K562 (cell line): ENCODE measurements at regions not wholly inside any gene's neighbourhood (a gene's known extent, or its start where the extent isn't known, plus 50 kb on each side); places are given as distances from the start of the nearest gene placed in this dataset.

ENCODE experiments used
- E2F5 ChIP-seq: sonication (generic); formaldehyde crosslinking; IDR thresholded peaks from 2 replicates; pipeline ENCODE4 v1.8.0; 2022; ENCODE audit warnings: mild to moderate bottlenecking, missing genetic modification reagents
- HDGF ChIP-seq: fragments of 450-650 bp; IDR thresholded peaks from 2 replicates; pipeline ENCODE4 v1.6.1; 2016
- HMGXB4 ChIP-seq: sonication (generic); formaldehyde crosslinking; IDR thresholded peaks from 2 replicates; pipeline ENCODE4 v1.8.1; 2023; ENCODE audit warnings: mild to moderate bottlenecking, missing genetic modification reagents
- LARP7 ChIP-seq: fragments of 450-650 bp; IDR thresholded peaks from 2 replicates; pipeline ENCODE4 v1.6.1; 2016
- NRF1 ChIP-seq, 2 experiments: fragments of 450-650 bp; IDR thresholded peaks in 1 of 2; conservative IDR thresholded peaks in 1 of 2; 2 replicates each; pipeline ENCODE4 v1.6.1; 2014; ENCODE audit warnings: mild to moderate bottlenecking in 2 of 2
- NUFIP1 ChIP-seq: fragments of 450-650 bp; IDR thresholded peaks from 2 replicates; pipeline ENCODE4 v1.6.1; 2018; ENCODE audit not compliant: partially characterized antibody
- PYGO2 ChIP-seq: fragments of 450-650 bp; IDR thresholded peaks from 2 replicates; pipeline ENCODE4 v1.6.1; 2016; ENCODE audit warnings: mild to moderate bottlenecking, missing genetic modification characterization, moderate library complexity, missing compliant biosample characterization
- RBM22 ChIP-seq: fragments of 200-400 bp; formaldehyde crosslinking; IDR thresholded peaks from 2 replicates; pipeline ENCODE4 v1.6.1; 2018; ENCODE audit warnings: low read length, low read depth; ENCODE audit not compliant: poor library complexity, severe bottlenecking
- RCOR1 ChIP-seq, 2 experiments: IDR thresholded peaks; 2 replicates each; pipeline ENCODE4 v1.6.1; 2012; ENCODE audit warnings: low read depth in 2 of 2, low read length in 2 of 2, borderline replicate concordance in 1 of 2, improper control_type of control experiment in 1 of 2
- SETDB1 ChIP-seq: IDR thresholded peaks from one replicate; pipeline ENCODE4 v1.6.1; 2012; ENCODE audit warnings: low read length, control low read depth, inconsistent platforms
- SMAD2 ChIP-seq: fragments of 150-350 bp; IDR thresholded peaks from 2 replicates; pipeline ENCODE4 v1.6.1; 2014; ENCODE audit warnings: low read depth, mild to moderate bottlenecking, low read length
- SMAD4 ChIP-seq: fragments of 250-450 bp; sonication (Bioruptor Pico); conservative IDR thresholded peaks from 2 replicates; pipeline ENCODE4 v1.8.0; 2021; ENCODE audit warnings: inconsistent platforms, mild to moderate bottlenecking, moderate library complexity
- SRSF7 ChIP-seq: fragments of 200-400 bp; formaldehyde crosslinking; optimal IDR thresholded peaks from 2 replicates; pipeline ENCODE3; 2017; ENCODE audit warnings: mild to moderate bottlenecking, low read depth, low read length
- STAT6 ChIP-seq: sonication (generic); formaldehyde crosslinking; IDR thresholded peaks from 2 replicates; pipeline ENCODE4 v1.8.1; 2023; ENCODE audit warnings: mild to moderate bottlenecking, missing genetic modification reagents
- VEZF1 ChIP-seq: fragments of 200-800 bp; sonication (Bioruptor generic); IDR thresholded peaks from 2 replicates; pipeline ENCODE4 v1.6.1; 2017; ENCODE audit warnings: missing genetic modification characterization, missing compliant biosample characterization
- XRCC3 ChIP-seq: fragments of 450-650 bp; IDR thresholded peaks from 2 replicates; pipeline ENCODE4 v1.6.1; 2017; ENCODE audit warnings: mild to moderate bottlenecking, moderate library complexity
- ZBTB34 ChIP-seq: fragments of 250-450 bp; sonication (Bioruptor Pico); IDR thresholded peaks from 2 replicates; pipeline ENCODE4 v1.8.0; 2021; ENCODE audit warnings: mild to moderate bottlenecking, moderate library complexity
- ZNF586 ChIP-seq: fragments of 450-650 bp; formaldehyde crosslinking; conservative IDR thresholded peaks from 2 replicates; pipeline ENCODE4 v1.4.0; 2020; ENCODE audit warnings: mild to moderate bottlenecking, moderate library complexity

- no peak for TF ChIP-seq SRSF7
- TF ChIP-seq SMAD2, result no peak
- TF ChIP-seq VEZF1 (CRISPR knock-in tag), result peak; percentile 60; the same call in 1 of the 2 replicates
- no peak for TF ChIP-seq NUFIP1
- TF ChIP-seq PYGO2 (tag), result 0 out of 2 replicates have a peak, but pooled peaks have one; percentile 21
- no peak for TF ChIP-seq SMAD4
- TF ChIP-seq RCOR1 (IDR thresholded peaks at IDR 0.05; ENCODE audit: borderline replicate concordance in 1 of 2, low read depth in 2 of 2, low read length in 2 of 2), result peak in 1 of 2 experiments; percentile 74; a peak in 2 of 4 replicates
- TF ChIP-seq RBM22, result no peak
- no peak for TF ChIP-seq HDGF
- no peak for TF ChIP-seq STAT6
- TF ChIP-seq ZBTB34 (CRISPR knock-in tag), result no peak
- TF ChIP-seq NRF1 (conservative IDR thresholded peaks at IDR 0.05 in 1 of 2, IDR thresholded peaks at IDR 0.05 in 1 of 2), result no peak
- no peak for TF ChIP-seq ZNF586 (CRISPR knock-in tag)
- no peak for TF ChIP-seq SETDB1
- no peak for TF ChIP-seq HMGXB4
- TF ChIP-seq XRCC3, result no peak
- TF ChIP-seq LARP7, result no peak
- TF ChIP-seq E2F5 (CRISPR knock-in tag), result no peak
These were observed 358.7 kb upstream of the TNP1 start (continued) for GRCh38 chr2:217218269-217219163.
